ENCODE measurements at regions not wholly inside any gene's neighbourhood (a gene's known extent, or its start where the extent isn't known, plus 50 kb on each side); places are given as distances from the start of the nearest gene placed in this dataset.

DNA sequence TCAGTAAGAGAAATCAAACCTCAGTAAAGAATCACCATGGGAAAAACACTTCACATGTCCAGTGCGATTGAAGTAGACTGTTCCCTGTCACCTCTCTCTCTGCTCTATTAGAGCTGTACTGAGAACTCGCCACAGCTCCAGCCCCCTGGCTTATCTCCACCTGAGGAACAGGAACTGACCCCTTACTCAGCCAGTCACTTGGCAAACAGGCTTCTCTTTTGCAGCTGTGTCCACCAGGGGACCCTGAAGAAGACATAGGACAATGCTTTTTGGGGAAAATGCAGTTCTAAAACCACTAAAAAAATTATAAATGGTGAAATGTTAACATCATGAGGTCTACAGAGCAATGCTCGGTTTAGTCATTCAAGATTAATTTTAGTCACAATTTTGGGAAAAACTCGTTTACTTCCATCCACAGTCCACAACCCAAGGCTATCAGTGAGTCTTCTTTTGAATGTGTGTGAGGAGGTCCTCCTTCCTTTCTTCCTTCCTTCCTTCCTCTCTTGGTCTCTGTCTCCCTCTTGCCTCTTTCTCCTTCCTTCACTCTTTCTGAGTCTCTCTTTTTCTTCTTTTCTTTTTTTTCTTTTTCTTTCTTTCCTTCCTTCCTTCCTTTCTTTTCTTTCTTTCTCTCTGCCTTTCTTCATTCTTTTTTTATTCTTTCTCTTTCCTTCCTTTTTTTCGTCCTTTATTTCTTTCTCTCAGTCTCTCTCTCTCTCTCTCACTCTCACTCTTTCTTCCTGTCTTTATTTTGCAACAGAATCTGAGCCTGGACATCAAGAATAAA lies 1189.5 kb upstream of the TMEM132C start:
- DNase-seq = no peak

DNA sequence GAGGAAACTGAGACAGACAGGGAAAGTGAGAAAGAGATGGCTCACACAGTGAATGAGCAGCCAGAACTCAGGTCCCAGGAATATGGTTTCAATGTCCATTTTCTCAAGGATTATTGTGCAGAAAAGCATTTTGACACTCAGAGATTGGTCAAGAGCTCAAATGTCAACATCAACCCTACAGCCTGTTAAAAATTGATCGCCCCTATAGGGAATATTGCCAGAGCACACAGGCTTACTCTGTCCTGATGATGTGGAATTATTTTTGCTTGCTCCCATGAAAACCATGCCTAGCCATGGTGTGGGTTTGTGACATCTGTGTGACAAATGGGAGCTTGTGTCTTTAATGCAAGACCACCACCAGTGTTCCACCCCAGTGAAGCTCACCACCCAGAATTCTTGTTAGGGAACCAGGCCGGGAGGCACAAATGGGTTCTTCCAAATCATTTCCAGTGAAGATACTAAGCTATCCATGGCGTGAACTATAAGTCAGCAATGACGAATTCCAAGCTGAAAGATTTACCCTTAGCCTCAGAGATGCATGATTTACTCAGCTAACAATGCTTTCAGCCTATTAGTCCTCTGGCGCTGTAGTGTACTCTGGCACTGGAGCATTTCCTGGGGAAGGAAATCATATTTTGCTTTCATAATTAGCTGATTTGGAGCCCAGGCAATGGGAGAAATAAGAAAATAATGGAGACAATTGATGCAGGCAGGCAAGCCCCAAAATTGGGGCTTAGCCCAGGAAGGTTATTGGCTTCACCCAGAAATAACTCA lies 1188.2 kb upstream of the TMEM132C start:
- no peak for DNase-seq

- no peak for DNase-seq
Observed at GRCh38 chr12:127079636-127080035, 1187.3 kb upstream of the TMEM132C start.

GRCh38 chr12:127081058-127081457 lies 1185.9 kb upstream of the TMEM132C start:
- no peak for DNase-seq

DNA sequence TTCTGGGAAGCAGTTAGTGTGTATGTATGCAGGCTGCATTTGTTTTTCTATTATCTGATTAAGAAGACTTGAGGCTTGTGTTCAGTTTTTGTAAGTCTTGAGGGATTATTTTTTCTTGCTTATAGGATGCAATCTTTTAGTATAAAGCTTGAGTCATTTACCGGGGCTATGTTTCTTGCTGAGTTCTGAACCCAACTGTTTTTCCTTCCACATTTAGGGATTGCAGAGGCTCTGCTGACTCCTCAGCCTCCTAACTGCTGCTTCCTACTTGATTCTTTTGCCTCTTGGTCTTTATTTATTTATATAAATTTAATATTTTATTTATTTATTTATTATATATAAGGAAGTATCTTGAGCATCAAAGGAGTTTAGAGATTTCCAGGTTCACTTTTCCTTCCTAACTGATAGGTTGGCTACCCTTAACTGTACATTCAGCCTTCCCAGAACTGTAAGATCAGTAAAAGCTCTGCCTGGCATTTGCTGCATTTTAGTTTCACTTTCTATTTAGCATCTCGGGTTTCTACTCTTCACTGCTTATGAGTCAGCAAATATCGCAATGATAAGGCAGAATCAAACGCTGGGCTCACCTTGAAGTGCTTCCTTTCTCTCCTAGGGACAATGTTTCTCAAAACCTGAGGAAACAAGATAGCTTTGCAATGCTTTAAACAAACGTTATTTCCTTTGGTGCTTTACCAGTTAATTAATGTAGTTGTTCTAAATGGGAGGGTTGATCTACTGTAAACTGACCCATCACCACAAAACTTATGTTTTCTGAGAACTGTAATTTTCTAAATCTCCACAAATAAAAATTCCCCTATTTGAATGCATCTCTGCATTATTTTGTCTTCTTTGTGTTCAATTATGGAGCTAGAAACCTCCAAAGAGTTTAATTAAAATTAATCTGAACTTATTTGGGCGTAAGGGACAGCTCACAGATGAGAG lies 1183.7 kb upstream of the TMEM132C start:
- DNase-seq = peak; percentile 84

DNA sequence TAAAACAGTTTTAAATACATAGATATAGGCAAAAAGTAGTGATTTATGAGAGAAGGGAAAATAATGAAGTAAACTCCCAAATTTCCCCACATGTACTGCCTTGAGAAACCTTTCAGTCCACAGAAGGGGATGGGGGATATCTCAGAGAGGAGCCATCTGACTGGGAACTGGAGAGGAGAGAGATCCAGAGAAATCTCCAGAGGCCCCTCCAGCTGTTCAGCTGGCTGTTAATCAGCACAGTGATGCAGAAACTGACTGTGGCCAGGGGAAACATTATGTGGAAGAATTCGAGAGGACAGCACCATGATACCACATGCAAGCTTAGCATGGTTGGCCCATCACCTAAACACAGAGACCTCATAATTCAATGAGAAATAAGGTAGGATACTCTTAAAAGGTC lies 1165.9 kb upstream of the TMEM132C start:
- DNase-seq = no peak

DNA sequence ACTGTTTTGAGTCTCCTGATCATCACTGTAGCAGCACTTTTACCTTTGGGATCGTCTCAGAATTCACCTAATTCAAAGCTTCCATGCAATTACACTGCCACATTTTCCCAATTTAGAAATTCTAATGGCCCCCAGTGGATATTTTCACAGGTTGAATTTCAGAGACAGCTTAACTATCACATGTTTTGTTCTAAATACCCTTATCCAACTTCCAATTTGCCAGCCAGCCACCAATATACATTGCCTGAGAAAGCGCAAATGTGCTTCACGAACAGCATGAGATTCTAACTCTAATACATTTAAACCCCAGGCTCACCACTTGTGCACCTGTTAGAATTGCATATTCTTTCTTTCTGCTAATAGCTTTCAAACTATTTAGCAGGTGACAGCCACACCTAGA lies 1160.9 kb upstream of the TMEM132C start:
- DNase-seq = no peak

GRCh38 chr12:127106697-127107096 lies 1160.3 kb upstream of the TMEM132C start:
- no peak for DNase-seq

DNA sequence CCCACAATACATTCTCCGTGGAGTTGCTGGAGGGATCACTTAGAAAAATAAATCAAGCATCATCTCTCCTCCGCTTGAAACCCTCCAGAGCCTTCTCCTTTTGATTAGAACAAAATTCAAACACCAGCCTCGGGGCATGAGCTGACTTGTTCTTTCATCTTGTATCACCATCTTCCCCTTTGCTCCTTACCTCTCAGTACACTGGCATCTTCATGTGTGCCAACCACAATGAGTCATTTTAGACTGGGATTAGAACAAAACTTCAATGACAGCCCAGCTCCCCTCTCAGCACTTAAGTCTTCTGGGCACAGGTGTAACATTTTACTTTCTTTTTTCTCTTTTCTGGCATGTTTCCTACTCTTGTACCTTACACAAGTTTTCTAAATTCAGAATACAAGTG lies 1159.2 kb upstream of the TMEM132C start:
- no peak for DNase-seq

DNA sequence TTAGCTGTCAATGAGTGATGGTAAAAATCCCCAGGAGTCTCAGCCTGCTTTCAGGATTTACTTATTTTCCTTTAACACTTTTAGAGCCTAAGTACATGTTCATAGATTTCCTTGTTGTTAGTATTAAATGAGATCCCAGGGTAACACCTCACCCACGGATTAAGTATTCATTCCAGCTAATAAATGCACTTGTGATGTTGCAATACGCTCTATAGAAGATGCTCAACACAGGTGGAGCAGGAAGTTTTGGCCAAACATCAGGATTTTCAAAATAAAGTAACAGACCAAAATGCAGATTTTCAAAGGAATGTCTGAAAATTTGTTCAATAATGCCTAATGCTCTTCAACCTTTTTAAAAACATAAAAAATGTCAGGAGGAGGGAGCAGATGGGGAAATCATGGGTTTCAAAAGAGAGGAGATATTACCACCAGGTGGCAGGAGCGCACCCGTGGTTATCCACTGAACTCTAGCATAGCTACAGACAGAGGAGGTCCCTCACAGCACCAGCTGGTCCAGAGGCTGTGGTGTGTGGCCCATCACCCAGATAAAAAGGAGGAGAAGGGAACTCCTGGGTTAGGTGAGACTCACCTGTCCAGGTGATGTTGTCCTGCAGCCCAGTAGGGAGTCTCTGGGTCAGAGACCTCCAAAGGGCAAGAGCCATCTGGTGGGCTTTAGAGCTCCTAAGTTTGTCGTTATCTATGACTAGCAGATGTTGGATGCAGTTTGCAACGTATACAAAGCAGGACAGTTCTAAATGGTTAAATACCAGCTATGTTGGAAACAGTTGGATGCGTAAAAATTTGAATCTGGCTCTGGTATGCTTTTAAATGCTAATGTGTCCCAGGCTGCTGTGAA lies 1158.4 kb upstream of the TMEM132C start:
- DNase-seq = peak; percentile 15

DNA sequence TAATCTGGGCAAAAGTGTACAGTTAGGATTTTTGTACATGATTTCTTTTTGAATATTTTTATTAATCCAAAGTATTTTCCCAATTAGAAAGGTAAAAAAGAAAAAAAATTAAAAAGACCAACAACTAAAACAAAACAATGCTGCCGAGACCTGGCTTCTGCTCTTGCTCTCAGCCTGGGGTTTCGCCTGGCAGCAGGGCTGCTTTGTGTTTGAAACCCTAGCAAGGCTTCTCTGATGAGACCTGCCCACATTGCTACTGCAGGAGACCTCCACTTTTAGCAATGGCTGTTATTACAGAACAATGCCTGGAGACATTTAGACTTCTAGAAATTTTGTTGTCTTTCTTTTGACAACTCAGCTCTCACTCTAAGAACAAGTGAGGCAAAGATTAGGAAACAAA lies 1153.0 kb upstream of the TMEM132C start:
- no peak for DNase-seq

GRCh38 chr12:127115468-127116035 lies 1151.4 kb upstream of the TMEM132C start:
- DNase-seq = no peak

DNA sequence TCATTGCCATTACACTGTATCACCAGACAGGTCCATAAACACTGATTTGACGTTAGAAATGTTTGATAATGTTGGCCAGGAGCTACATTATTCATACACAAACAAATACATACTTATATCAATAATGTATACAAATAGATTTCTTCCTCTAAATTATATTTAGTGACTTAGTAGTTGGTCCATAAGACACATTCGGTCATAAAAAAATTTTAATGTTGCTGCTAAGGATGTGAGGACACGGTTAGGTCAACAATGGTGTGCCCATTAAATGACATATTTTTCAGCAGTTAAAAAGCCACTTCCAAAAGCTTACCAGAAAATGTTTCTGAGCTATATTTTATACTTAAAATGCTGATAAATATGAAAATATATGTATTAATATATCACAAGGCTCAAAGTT lies 1148.7 kb upstream of the TMEM132C start:
- no peak for DNase-seq

DNA sequence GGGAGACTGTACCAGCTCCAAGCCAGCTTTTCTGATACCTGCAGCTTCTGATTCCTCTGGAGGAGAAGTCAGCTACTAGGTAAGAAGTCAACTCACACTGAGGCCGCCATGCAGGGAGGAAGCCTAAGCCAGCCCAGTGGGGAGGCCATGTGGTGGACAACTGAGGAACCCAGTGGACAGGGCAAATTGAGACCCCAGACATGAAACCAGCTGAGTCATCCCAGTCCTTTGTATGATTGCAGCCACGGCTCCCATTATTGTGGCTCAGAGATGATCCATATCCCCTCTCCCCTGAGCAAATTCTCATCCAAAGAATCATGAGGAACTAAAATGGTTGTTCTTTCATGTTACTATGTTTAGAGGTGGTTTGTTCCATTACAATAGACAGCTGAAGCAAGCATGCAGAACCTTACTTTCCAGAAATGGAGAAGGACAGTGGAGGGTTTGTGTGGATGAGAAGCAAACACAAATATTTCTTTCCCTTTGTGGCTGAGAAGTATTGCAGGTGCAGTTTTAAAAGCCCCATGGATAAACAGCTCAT lies 1147.3 kb upstream of the TMEM132C start:
- DNase-seq = no peak

GRCh38 chr12:127120851-127121250 lies 1146.1 kb upstream of the TMEM132C start:
- no peak for DNase-seq

DNA sequence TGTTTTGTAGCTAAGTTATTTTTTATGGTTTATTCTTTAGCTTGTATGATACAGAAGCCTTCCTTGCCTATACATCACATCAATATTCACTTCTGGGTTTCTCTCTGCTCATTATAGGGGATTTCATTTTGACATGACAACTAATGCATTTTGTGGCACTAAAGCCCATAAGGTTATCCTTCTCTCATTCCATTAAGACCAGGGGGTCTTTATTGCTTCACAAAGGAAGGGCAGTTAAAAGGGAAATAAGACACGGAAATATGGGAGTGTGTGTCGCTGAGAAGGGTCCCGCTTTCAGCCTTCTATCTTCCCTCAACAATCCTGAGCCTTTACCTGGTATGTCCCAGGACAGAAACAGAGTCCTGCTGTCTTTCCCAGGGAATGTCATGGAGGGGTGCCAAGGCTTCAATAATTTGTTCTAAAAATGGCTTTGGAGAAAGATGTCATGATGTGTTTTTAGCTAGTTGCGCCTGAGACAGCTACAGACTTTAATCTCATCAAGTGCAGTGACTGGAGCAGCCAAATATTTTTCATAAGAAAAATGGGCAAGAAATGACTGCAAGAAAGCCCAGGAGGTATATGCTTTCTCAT lies 1145.4 kb upstream of the TMEM132C start:
- DNase-seq = no peak

- DNase-seq = no peak
Observed at GRCh38 chr12:127125607-127126259, 1141.2 kb upstream of the TMEM132C start.

DNA sequence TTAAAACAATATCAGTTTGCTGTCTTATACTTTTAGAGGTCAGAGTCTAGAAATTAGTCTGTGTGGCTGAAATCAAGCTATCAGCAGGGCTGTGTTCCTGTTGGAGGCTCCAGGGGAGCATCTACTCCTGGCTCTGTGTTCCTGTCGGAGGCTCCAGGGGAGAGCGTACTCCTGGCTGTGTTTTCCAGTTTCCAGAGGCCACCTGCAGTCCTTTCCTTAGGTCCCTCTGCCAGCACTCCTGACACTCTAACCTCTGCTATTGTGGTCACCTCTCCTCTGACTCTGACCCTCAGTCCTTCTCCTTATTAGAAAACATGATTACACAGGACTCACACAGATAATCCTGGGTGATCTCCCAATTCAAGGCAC lies 1140.7 kb upstream of the TMEM132C start:
- DNase-seq = no peak

- DNase-seq = no peak
Observed at GRCh38 chr12:127127897-127128296, 1139.1 kb upstream of the TMEM132C start.

GRCh38 chr12:127130506-127131124 lies 1136.4 kb upstream of the TMEM132C start:
- DNase-seq = no peak

Data from NCI-H1105 (cell line).